Effector memory CD4-positive, alpha-beta T cell (primary cell): ENCODE measurements at regions not wholly inside any gene's neighbourhood (a gene's known extent, or its start where the extent isn't known, plus 50 kb on each side); places are given as distances from the start of the nearest gene placed in this dataset.

Experiments
- DNase-seq, 3 donors: peaks; one replicate each; pipeline ENCODE4 v3.0.0-alpha.2; 2020
- H3K27ac ChIP-seq: 2 replicates; pipeline ENCODE4 v1.7.0; 2013; ENCODE audit warnings: mild to moderate bottlenecking, low read length, moderate library complexity; ENCODE audit not compliant: insufficient read depth, poor library complexity, severe bottlenecking
- H3K27me3 ChIP-seq: replicated peaks from 2 replicates; pipeline ENCODE4 v1.7.0; 2013; ENCODE audit warnings: mild to moderate bottlenecking, low read length; ENCODE audit not compliant: insufficient read depth, control insufficient read depth, poor library complexity, severe bottlenecking
- H3K36me3 ChIP-seq: 2 replicates; pipeline ENCODE4 v1.7.0; 2013; ENCODE audit warnings: mild to moderate bottlenecking, low read length, moderate library complexity; ENCODE audit not compliant: control insufficient read depth, insufficient read depth
- H3K4me1 ChIP-seq: 2 replicates; pipeline ENCODE4 v1.7.0; 2013; ENCODE audit warnings: low read length, mild to moderate bottlenecking; ENCODE audit not compliant: control insufficient read depth, insufficient read depth, poor library complexity, severe bottlenecking
- H3K4me3 ChIP-seq: 2 replicates; pipeline ENCODE4 v1.7.0; 2013; ENCODE audit warnings: low read length, low read depth, mild to moderate bottlenecking; ENCODE audit not compliant: insufficient read depth, poor library complexity, severe bottlenecking
- H3K9me3 ChIP-seq: 2 replicates; pipeline ENCODE4 v1.7.0; 2013; ENCODE audit warnings: mild to moderate bottlenecking, low read length, moderate library complexity; ENCODE audit not compliant: control insufficient read depth

- no peak overlapping the region for H3K27ac ChIP-seq
- H3K36me3 ChIP-seq: no peaks in the 10 kb centered on the region
- H3K27me3 ChIP-seq: no peaks in the 10 kb centered on the region
- no peaks in the 10 kb centered on the region for H3K4me1 ChIP-seq
- H3K4me3 ChIP-seq: no peak overlapping the region
- no peaks in the 10 kb centered on the region for H3K9me3 ChIP-seq
- no peak for DNase-seq
Measured at GRCh38 chr13:40254394-40254793, 412.0 kb downstream of the FOXO1 start.

DNA sequence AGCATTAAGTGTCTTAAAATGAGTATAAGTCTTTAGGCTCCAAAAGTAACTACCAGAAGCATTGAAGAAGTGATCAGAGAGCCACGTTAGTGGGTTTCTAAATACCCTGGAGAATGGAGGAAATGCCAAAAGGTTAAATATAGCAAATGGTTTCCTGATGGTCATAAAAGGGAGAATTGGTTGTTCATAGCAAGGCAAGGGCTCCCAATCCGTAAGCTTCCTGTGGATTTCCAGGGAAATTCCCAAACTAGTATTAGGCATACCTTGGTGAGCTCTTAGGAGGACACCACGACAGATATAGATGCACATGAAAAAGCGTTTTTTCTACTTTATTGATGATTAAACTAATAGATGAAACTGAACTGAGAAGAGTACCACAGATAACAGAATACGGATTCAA lies 410.9 kb downstream of the FOXO1 start:
- Histone ChIP-seq H3K9me3 (no peaks in the 10 kb centered on the region), H3K36me3 (no peaks in the 10 kb centered on the region), H3K27ac (no peak overlapping the region), H3K27me3 (no peaks in the 10 kb centered on the region), H3K4me3 (no peak overlapping the region), H3K4me1 (no peaks in the 10 kb centered on the region)
- DNase-seq: no peak

GRCh38 chr13:40259899-40260298 lies 406.5 kb downstream of the FOXO1 start:
- no peaks in the 10 kb centered on the region for H3K9me3 ChIP-seq
- H3K27ac ChIP-seq: no peak overlapping the region
- no peaks in the 10 kb centered on the region for H3K36me3 ChIP-seq
- H3K27me3 ChIP-seq: no peaks in the 10 kb centered on the region
- H3K4me3 ChIP-seq: no peak overlapping the region
- no peak for DNase-seq
- no peaks in the 10 kb centered on the region for H3K4me1 ChIP-seq

DNA sequence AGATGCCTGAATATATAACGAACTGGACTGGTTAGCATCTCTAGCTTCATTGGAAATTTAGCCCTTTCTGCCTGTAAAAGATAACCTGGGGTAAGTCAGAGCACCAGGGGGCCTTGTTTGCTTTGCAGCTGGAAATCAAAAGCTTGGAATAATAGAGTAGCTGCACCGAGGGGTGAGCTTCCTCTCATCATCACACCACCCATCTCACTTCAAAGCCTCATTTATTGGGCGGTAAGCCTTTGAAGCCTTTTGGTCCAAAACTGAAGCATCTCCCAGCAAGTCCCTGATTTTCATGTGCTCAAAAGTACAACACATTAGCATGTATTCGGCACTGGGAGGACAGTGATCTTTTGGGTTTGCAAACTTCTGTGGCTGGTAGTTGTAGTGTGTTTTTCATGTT lies 405.1 kb downstream of the FOXO1 start:
- Histone ChIP-seq H3K27me3 (no peaks in the 10 kb centered on the region), H3K4me3 (no peak overlapping the region), H3K27ac (no peak overlapping the region), H3K9me3 (no peaks in the 10 kb centered on the region), H3K36me3 (no peaks in the 10 kb centered on the region), H3K4me1 (no peaks in the 10 kb centered on the region)
- DNase-seq: no peak

DNA sequence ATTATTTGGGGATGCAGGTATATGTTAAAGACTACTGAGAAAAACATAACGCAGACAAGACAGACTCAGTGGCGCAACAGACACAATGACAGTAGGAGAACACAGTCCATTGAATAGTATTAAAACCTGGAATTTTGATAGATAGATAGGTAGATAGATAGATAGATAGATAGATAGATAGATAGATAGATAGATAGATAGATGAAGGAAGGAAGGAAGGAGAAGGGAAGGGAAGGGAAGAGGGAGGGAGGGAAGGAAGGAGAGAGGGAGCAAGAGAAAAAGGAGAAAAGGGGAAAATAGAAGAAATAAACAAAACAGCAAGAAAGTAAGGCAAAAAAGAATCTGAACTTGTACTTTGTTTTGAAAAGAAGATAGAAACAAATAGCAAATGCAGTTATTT lies 404.5 kb downstream of the FOXO1 start:
- Histone ChIP-seq H3K9me3 (no peaks in the 10 kb centered on the region), H3K27ac (no peak overlapping the region), H3K4me3 (no peak overlapping the region), H3K27me3 (no peaks in the 10 kb centered on the region), H3K4me1 (no peaks in the 10 kb centered on the region), H3K36me3 (no peaks in the 10 kb centered on the region)
- no peak for DNase-seq

GRCh38 chr13:40269086-40269485 lies 397.4 kb downstream of the FOXO1 start:
- no peak overlapping the region for H3K27ac ChIP-seq
- no peaks in the 10 kb centered on the region for H3K27me3 ChIP-seq
- H3K4me3 ChIP-seq: no peak overlapping the region
- no peaks in the 10 kb centered on the region for H3K36me3 ChIP-seq
- H3K9me3 ChIP-seq: no peaks in the 10 kb centered on the region
- DNase-seq: no peak
- H3K4me1 ChIP-seq: no peaks in the 10 kb centered on the region

GRCh38 chr13:40270726-40271125 lies 395.7 kb downstream of the FOXO1 start:
- Histone ChIP-seq H3K4me3 (no peak overlapping the region), H3K36me3 (no peaks in the 10 kb centered on the region), H3K9me3 (no peaks in the 10 kb centered on the region), H3K27me3 (no peaks in the 10 kb centered on the region), H3K27ac (no peak overlapping the region), H3K4me1 (no peaks in the 10 kb centered on the region)
- no peak for DNase-seq

DNA sequence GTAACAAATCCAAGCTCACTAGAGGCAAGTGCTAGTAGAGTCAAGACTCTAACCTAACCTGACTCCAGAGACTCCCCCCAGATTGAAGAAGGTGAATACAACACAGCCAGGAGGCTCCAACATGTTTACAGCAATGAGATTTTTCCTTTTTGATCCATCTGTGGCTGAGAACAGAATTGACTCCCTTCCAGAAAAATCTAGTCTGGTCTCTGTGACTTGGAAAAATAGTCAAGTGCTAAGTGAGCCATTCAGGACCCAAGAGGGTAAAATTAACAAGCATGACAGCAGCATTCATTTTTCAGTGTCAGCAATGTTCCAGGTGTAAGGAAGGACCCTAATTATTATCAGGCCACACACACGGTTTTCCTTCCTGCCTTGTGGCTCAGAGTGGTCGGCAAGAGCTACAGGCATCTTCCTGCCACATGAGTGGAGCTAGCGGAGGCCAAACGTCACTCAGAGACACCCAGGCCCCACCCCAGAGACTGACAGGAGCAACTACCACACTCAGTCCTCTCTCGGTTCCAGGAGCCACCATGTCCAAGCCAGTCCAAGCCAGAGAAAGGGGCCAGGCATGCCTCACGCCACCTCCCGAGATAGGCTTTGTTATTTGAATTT lies 395.1 kb downstream of the FOXO1 start:
- Histone ChIP-seq H3K27me3 (no peaks in the 10 kb centered on the region), H3K9me3 (no peaks in the 10 kb centered on the region), H3K36me3 (no peaks in the 10 kb centered on the region), H3K27ac (no peak overlapping the region), H3K4me1 (no peaks in the 10 kb centered on the region), H3K4me3 (no peak overlapping the region)
- no peak for DNase-seq

- Histone ChIP-seq H3K4me1 (no peaks in the 10 kb centered on the region), H3K36me3 (no peaks in the 10 kb centered on the region), H3K4me3 (no peak overlapping the region), H3K27ac (no peak overlapping the region), H3K27me3 (no peaks in the 10 kb centered on the region), H3K9me3 (no peaks in the 10 kb centered on the region)
- DNase-seq: no peak
Measured at GRCh38 chr13:40271931-40272775, 394.3 kb downstream of the FOXO1 start.

GRCh38 chr13:40272776-40273139 lies 393.7 kb downstream of the FOXO1 start:
- Histone ChIP-seq H3K27me3 (no peaks in the 10 kb centered on the region), H3K4me3 (no peak overlapping the region), H3K4me1 (no peaks in the 10 kb centered on the region), H3K36me3 (no peaks in the 10 kb centered on the region), H3K9me3 (no peaks in the 10 kb centered on the region), H3K27ac (no peak overlapping the region)
- DNase-seq: no peak
